ENCODE measurements at regions not wholly inside any gene's neighbourhood (a gene's known extent, or its start where the extent isn't known, plus 50 kb on each side); places are given as distances from the start of the nearest gene placed in this dataset.
"Not testable (repeated sequence)": the region's sequence is repeated elsewhere in the genome, so short reads cannot be mapped to it uniquely, and the experiment has no call there.

DNA sequence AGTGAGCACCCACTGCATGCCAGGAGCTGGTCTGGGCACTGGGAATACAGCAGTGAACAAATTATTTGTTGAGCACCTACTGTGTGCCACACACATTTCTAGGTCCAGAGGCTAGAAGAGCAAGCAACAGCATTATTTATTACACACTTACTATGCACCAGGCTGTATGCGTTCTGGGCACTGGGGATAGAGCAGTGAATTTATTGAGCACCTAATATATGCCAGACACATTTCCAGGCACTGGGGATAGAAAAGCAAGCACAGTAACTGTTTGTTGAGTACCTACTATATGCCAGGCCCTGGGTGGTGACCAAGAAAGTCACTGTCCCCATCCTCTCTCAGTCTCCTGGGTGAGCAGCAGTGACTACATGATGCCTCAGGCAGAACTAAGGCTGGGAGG, 107.5 kb upstream of the NCOR2 start:
- no peak for DNase-seq (ENCODE audit: low read depth, low spot score)

DNA sequence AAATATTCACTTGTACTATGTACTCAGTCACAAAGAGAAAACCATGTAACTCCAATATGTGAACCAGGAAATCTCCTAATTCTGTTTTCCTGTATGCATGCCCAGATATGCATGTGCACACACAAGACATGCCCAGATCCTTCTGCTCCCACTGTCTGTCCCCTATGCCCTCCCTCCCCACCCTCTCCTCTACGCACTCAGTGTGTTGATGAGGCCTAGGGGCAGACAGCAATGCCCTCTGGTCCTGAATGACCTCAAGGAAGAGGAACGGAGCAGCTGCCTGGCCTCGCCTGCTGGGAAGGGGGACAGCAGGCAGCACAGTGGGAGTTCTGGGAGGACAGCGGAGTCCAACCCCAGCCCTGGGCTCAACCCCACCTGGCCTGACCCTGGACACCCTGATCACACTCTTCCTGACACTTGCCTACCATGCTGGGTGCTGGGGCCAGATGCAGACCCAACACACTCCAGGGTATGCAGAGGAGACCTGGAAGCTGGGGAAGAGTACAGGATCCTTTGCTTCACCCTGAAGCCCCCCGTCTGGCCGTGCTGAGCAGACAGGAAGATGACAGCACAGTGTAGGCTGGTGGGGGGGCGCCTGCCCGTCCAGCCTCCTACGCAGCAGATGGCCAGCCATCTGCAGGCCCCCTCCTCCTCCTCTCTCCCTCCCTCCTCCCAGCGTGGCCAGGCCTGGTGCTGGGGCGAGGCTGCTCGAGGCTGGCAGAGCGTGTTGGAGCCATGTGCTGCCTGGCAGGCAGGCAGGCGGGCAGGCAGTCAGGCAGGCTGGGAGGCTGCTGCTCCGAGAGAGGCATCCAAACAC, 106.6 kb upstream of the NCOR2 start:
- DNase-seq (ENCODE audit: low read depth, low spot score), result no peak

DNA sequence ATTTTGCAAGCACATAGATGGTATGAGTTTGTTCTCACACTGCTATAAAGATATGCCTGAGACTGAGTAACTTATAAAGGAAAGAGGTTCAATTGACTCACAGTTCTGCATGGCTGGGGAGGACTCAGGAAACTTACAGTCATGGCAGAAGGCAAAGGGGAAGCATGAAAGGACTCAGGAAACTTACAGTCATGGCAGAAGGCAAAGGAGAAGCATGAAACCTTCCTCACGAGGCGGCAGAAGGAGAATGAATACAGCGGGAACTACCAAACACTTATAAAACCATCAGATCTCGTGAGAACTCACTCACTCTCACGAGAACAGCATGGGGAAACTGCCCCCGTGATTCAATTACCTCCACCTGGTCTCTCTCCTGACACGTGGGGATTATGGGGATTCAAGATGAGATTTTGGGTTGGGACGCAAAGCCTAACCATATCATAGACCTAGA, 101.9 kb upstream of the NCOR2 start:
- DNase-seq (ENCODE audit: low read depth, low spot score), result not testable (repeated sequence)

DNA sequence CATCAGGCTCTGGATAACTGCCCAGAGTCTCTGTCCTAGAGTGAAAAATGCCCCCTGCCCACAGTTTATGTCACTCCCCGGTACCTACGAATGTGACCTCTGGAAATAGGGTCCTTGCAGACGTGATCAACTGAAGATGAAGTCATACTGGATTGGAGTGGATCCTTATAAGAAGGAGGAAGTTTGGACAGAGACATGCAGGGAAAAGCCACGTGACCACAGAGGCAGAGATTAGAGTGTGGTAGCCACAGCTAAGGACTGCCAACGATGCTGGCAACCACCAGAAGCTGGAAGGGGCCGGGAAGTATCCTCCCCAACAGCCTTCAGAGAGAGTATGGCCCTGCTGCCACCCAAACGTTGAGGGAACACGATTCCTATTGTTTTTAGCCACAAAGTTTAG, 101.2 kb upstream of the NCOR2 start:
- DNase-seq (ENCODE audit: low read depth, low spot score), result no peak

DNA sequence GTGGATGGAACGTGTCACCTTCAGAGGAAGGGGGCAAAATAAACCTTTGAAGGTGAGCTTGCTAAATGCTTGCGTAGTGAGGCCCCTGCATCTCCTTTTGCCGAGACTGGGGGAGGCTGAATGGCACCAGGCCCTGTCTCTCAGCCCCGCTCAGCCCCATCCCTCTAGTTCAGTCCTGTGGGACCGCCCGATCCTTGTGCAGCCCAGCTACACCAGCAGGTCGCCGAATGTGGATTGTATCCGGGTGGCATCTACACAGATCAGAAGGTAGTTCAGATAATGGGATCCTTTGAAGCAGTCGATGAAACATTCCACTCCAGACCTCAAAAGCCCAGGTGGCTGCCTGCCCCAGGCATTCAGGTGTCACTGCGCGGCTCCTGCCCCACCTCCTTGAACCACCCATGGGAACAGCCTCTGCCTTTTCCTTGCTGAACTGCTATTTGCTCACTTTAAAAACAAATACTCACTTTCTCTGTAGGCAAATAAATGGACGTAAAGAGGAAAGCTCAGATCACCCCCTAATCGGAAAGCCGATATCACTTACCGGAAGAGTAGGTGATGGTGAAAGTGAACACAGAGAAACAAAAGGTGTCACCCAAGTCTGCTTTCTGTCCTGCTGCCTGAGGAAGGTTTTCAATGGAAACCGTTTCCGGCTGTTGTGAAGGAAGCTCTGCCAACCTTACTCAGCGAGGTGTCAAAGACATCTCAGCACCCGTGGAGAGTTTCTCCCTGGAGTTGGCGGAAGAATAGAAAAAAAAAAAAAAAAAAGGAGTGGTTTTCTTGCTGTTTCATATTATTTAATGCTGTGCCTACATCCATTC, 100.3 kb upstream of the NCOR2 start:
- no peak for DNase-seq (ENCODE audit: low read depth, low spot score)

DNA sequence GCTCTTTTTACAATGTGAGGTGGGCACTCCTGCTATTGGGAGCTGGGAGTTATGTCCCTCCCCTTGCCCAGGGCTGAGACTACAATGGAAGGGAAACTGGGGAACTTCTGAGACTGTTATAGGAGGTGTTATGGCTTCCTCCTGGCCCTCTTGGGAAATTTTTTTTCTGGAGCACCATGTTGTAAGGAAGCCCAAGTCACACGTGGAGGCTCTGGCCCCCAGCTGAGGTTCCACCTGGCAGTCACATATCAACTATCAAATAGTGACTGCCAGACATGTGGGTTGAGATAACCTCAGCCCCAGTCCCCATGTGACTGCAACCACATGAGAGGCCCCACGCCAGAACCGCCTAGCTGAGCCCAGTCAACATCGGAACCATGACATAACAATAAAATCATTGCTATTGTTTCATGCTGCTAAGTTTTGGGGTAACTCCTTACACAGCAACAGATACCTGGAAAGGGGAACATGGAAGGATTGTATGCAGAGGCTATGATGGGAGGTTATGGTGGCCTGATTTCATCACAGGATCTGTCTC, 99.4 kb upstream of the NCOR2 start:
- no peak for DNase-seq (ENCODE audit: low read depth, low spot score)

DNA sequence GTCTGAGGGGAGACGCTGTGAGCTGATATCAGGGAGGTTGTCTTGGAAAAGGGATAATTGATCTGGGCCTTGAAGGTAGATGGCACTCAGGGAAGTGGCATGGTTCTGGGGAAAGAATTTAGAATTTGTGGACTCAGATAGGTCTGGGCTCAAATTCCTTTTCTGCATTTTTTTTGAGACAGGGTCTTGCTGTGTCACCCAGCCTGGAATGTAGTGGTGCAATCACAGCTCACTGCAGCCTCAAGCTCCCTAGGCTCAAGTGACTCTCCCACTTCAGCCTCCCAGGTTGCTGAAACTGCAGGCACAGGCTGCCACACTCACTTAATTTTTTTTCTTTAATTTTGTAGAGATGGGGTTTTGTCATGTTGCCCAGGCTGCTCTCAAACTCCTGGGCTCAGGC, 98.1 kb upstream of the NCOR2 start:
- no peak for DNase-seq (ENCODE audit: low read depth, low spot score)

DNA sequence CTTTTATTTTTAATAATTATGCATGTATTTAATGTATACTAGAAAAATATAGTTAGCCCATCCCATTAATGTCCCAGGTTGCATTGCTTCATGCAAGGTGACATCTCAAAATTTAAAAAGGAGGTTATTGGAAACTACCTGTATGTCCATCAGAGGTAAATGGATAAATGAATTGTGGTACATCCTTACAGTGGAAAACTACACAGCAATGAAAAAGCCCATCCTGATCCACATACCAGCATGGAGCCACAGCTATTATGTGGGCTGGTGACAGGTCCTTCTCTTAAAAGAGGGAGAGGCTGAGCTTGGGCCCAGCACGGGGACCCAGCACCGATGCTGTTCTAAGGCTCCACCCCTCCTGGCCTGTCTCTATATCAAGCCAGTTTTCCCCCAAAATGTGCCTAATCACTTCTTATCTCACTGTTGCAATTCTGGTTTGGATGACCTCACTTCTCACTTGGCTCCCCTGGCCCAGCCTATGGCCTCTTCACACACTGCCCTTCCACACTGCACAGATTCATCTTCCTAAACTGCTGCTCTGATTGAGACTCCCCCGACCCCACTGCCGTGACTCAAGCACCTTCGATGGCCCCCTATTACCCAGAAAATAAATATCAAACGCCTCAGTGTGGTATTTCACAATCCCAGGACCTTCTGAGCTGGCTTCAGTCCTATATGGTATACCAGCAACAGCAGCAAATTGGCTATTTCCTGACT, 97.1 kb upstream of the NCOR2 start:
- DNase-seq (ENCODE audit: low read depth, low spot score), result no peak

DNA sequence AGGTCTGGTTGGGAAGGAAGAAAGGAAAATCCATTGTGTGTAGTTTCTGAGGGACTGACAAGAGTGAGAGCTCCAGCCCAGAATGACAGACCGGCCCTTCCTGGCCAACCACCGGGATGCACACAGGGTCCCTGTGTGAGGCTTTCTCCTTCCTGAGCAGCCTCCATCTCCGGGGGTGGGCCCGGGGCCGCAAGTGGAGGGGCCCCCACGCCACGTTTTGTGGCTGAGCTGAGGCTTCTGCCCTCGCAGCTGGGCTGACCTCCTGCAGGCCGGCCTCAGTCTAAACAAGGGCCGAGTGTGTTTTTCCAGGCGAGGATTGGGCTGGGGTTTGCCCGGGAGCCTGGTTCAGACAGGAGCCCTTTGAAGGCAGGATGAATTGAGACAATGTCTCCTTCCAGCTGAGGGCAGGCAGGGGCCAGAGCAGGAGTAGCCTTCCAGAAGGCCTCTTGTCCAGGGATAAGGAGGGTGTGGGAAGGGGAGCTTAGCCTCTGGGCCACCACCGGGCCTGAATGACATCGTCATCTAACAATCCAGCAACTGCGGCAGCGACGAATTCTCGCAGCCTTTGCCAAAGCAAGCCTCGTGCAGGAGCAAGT, 96.5 kb upstream of the NCOR2 start:
- no peak for DNase-seq (ENCODE audit: low read depth, low spot score)

DNA sequence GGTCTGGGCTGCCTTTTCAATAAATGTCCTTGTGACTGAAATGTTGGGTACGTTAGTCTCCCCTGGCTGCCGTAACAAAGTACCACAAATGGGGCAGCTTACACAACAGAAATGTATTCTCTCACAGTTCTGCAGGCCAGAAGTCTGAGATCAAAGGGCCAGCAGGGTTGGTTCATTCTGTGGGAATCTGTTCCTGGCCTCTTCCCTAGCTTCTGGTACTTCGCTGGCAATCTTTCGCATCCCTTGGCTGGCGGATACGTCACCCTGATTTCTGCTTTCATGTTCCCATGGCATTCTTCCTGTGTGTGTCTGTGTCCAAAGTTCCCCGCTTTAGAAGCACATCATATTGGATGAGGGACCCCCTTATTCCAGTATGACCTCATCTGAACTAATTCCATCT, 95.8 kb upstream of the NCOR2 start:
- DNase-seq (ENCODE audit: low read depth, low spot score), result no peak

DNA sequence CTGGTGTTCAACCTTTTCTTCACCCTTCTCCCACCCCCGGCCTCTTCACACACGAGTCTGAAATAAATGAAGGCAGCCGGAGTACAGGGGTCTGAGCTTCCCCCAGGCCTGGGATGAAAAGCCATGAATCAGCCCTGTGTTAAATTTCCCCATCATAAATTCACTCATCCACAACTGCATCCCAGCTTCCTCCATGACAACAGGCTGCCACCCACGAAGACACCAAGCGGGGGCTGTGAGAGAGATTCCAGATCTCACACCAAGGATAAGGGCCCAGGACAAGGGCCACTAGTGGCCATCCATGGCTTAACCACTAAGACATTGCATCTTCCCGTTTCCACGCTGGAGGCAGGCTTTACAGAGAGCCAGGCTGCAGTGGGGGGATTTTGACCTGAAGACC, 93.9 kb upstream of the NCOR2 start:
- no peak for DNase-seq (ENCODE audit: low read depth, low spot score)

DNA sequence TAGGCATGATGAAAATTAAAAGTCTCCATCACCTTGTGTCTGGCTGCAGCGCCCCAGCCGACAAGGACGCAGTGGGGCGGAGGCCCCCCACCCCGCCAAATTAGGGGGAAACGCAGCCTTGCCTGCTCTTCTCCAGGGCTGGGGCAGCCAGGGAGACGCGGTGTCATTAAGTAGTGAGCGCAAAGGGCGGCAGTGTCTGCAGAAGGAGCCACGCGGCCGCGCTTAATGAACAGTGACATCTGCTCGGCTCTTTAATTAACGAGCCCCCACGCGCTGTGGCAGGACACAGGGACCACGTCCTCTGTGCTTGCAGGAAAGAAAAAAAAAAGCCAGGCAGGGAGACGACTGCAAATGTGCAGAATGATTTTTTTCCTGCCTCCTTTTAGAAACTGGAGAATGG, 93.4 kb upstream of the NCOR2 start:
- DNase-seq (ENCODE audit: low read depth, low spot score), result no peak

DNA sequence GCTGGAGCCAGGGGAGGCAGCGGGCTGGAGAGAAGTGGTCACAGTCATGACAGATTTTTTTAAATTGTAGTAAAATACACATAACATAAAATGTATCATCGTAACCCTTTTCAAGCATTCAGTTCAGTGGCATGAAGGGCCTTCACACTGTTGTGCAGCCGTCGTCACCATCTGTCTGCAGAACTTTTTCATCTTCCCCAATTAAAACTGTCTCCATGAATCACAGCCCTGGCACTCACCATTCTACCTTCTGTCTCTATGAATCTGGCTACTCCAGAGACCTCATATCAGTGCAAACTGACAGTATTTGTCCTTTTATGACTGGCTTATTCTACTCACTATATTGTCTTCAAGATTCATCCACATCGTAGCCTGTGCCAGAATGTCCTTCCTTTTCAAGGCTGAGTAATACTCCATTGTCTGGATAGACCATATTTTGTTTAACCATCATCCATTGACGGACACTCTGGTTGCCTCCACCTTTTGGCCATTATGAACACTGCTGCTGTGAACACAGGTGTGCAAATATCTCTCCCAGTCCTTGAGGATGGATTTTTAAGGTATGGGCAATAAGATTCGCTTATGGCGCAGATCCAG, 91.5 kb upstream of the NCOR2 start:
- DNase-seq (ENCODE audit: low read depth, low spot score), result no peak

DNA sequence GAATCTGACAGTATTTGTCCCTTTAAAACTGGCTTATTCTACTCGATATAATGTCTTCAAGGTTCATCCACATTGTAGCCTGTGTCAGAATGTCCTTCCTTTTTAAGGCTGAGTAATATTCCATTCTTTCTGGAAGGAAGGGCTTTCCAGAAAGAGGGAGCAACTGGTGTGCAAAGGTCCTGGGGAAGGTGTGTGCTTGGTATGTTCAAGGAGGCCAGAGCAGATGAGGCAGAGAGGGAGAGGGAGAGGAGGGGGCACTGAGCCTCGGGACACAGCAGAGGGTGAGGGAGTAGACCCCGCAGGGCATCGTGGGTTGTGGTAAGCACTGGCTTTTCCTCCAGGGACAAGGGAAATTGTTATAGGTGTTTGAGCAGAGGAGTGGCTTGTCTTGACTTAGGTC, 90.9 kb upstream of the NCOR2 start:
- DNase-seq (ENCODE audit: low read depth, low spot score), result no peak

DNA sequence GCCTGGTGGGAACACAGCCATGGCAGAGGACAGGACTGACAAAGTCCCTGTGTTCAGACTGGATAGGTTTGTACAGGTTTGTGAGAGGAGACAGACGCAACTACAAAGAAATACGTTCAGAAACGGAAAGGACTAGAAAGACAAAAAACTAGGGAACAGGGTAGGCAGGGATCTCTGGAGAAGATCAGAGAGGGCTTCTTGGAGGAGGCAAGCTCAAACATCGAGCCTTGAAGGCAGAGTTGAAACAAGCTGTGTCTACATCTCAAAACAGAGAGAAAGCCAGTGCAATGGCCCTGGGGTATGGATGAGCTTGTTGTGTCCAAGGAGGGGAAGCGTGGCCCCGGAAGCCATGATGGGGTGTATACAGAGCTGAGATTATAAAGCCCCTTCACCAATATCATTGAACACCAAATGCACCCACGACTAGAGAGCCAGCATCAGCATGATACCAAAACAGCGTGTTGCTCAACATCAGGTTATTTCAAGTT, 89.6 kb upstream of the NCOR2 start:
- no peak for DNase-seq (ENCODE audit: low read depth, low spot score)

DNA sequence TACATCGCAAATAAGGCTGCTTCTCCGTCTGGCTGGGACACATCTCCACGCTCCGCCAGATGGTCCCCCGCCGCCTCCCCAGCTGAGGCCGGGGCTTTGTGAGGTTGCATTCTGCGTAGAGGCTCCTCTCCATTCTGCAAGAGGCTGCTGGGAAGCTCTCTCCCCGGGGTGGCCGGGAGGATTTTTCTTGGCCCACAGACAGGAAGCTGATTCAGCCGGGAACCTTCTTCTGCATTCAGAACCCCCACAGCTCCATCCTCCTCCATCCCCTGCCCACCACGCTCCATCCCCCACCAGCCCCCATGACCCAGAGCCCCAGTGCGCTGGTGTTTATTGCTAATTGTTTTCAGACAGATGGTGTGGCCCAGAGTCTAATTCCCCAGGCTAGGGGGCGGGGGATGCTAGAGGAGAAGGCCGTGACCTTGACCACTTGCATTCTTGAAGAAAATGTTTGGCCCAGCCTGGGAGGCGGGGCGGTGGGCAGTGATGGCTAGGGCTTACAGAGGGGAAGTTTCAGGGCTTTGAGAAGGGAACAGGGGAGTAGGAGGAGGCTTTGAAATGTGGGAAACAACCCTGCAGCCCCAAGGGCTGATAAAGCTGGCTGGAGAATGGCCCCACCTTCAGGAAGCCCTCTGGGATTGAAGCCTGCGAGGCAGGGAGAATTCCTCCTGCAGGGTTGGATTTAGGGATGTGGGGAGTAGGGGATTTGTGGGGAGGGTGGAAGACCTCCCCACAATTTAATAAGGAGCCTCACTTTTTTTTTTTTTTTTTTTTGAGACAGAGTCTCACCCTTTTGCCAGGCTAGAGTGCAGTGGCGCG, 88.5 kb upstream of the NCOR2 start:
- peak; percentile 99 for DNase-seq (ENCODE audit: low read depth, low spot score)

DNA sequence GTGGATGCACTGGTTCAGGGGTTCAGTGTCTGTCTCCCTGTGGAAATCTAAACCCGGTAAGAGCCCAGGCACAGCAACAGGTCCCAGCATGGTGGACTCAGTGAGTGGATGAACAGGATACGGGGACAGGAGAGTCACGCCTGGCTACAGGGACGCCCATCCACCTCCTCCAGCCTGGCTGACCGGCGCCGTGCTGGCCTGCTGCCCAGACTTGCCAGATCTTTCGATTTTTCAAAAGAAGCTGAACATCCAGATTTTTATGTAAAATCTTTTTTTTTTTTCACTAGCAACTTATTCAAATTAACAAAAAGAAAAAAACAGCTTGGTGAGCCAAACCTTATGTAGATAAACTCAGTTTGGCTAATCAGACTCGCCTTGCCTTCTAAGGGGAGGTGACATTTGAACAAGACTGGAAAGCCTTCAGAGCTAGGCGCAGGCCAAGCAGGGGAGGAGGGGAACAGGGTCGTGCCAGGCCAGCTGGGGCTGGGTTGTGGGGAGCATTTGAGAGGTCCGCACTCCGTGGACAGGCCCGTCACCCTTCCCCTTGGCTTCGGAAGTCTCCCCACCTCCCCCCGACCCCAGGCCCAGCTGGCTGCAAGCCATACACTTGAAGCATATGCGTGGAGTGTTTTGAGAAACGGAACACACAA, 87.8 kb upstream of the NCOR2 start:
- no peak for DNase-seq (ENCODE audit: low read depth, low spot score)

DNA sequence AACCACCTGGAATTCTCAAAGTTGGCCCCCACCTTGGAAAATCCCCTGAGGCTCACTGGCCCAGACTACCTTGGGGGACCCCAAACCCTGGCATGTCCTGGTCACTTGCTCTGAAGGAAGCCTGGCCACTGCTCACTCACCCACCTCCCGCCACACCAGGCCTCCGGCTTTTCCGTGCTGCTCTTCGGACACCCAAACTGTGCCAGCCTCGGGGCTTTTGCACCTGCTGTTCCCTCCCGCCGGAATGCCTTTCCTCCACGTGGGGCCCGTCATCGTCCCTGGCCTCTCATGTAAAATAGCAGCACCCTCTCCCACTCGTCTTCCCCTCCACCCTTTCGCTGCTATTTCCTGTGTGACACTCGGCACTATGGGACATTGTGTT, 87.2 kb upstream of the NCOR2 start:
- DNase-seq (ENCODE audit: low read depth, low spot score), result no peak

DNA sequence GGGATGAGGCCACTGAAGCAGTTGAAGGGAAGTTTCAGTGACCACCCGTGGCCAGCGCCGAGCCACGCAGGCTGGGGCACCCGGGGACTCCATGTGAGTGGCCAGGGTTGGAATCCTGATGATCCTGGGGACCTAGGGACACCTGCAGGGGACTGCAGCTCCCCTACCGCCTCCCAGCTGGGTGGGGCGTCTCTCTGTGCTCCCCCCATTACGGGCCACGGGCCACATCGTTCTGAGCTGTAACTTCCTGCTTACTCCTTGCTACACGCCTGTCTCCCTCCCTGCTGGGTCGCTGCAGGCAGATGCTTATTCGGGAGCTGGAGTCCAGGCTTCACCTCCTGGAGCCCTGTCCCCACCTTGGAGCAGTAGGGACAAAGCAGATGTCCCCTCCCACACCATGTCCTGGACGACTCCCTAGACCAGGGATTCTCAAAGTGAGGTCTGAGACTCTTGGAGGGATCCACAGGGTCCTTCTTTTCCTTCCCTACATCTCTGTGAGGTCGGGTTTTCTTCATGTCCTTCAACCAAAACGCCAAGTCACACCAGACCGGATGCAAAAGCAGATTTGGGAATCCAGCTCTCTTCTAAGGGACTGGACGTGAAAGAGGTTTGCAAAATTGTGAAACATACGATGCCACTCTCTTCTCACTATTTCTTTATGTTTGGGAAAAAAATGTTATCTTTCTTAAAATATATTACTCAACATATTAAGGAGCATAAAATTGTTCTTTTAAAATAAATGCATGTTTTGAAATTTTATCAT, 85.9 kb upstream of the NCOR2 start:
- no peak for DNase-seq (ENCODE audit: low read depth, low spot score)

All from smooth muscle cell of the brain vasculature (primary cell).